Ovary (tissue), 7 donors: ENCODE measurements at regions not wholly inside any gene's neighbourhood (a gene's known extent, or its start where the extent isn't known, plus 50 kb on each side); places are given as distances from the start of the nearest gene placed in this dataset.

ENCODE experiments used
- DNase-seq, 5 donors: peaks; one replicate each; pipeline ENCODE4 v3.0.0-alpha.2; 2019 to 2020
- H3K27ac ChIP-seq, 2 donors: fragments of 200-600 bp; one replicate each; pipeline versions ENCODE4 v1.5.1 to v1.8.0; 2019 to 2022
- H3K27me3 ChIP-seq: fragments of 200-600 bp; one replicate; pipeline ENCODE4 v1.8.0; 2022
- H3K36me3 ChIP-seq: fragments of 200-600 bp; sonication (generic); one replicate; pipeline ENCODE4 v1.5.1; 2019
- H3K4me1 ChIP-seq: one replicate; pipeline ENCODE4 v1.8.1; 2013; ENCODE audit warnings: mild to moderate bottlenecking, moderate library complexity; ENCODE audit not compliant: insufficient read depth
- H3K4me3 ChIP-seq: fragments of 200-600 bp; sonication (generic); one replicate; pipeline ENCODE4 v1.5.1; 2017
- H3K9me3 ChIP-seq, 2 donors: fragments of 200-600 bp in 1 of 2; sonication (generic) in 1 of 2; one replicate each; pipeline versions ENCODE4 v1.5.1 to v1.8.1; 2013 to 2019; ENCODE audit warnings: mild to moderate bottlenecking in 1 of 2, moderate library complexity in 1 of 2
- EP300 ChIP-seq: sonication (generic); formaldehyde crosslinking; IDR thresholded peaks from one replicate; pipeline ENCODE4 v1.6.1; 2017; ENCODE audit warnings: antibody characterized with exemption
- POLR2A ChIP-seq: fragments of 450-650 bp; IDR thresholded peaks from one replicate; pipeline ENCODE4 v1.6.1; 2017; ENCODE audit warnings: antibody characterized with exemption, mild to moderate bottlenecking, moderate library complexity
- WGBS, 3 donors: extraction: QIAGEN DNeasy Blood & Tissue Kit in 1 of 3; methylation state at CpG; one replicate each; pipeline versions ENCODE4 v1.1.5 to v1.1.7; 2013 to 2017; 5-methylcytosine and 5-hydroxymethylcytosine counted together
- intact Hi-C, 4 donors: fragments of 100-400 bp; cut with DNase I; formaldehyde crosslinking; loops; one replicate each; pipeline versions ENCODE4 v1.11.0 to v1.15.1; 2022 to 2023
- TF ChIP-seq, protein P1 (sequence below), 3 donors: fragments of 450-650 bp in 2 of 3; fragments of 200-600 bp in 1 of 3; IDR thresholded peaks; one replicate each; pipeline versions ENCODE4 v1.5.1 to v1.8.0; 2016 to 2022; ENCODE audit warnings: antibody characterized with exemption in 3 of 3, mild to moderate bottlenecking in 1 of 3
- donor health status: DM: no; HTN: no; CAD: no; lungs with moderate emphysema.
- donor health status: DM: no; HTN: no; CAD: no.
- donor health status: Bipolar disorder and iron deficiency.
- donor health status: DM: no; HTN: no; CAD: no.
- donor health status: DM: yes; HTN: yes; CAD: no.

DNA sequence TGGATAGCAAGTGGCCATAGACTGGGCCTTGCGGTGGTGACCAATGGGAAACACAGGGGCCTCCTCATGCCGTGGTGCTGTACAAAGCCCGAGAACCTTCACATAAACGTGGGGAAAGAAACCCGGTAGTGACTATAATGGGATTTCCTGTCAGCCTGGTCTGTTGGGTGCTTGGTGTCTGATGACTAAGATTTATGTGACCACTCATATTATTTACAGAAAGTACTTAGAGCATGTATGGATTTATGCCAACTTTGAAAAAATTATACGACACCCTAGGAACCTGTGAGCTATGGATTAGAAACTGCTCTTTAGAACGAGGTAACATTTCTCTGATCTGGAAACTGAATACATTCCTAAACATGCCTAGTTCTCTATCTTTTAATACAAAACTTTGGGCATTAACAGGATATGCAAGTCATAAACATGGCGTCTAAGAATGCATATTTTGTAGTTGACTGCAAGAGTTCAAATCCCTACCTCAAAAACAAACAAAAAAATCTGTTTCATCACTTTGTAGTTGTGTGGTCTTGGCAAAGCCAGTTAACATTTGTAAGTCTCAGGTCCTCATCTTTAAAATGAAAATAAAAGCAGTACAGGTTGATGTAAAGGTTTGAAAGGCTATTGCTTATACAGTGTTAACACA, 85.4 kb downstream of the TMEM167A start:
- TF ChIP-seq EP300, result no peak
- no peak for TF ChIP-seq POLR2A
- TF ChIP-seq, protein P1, sequence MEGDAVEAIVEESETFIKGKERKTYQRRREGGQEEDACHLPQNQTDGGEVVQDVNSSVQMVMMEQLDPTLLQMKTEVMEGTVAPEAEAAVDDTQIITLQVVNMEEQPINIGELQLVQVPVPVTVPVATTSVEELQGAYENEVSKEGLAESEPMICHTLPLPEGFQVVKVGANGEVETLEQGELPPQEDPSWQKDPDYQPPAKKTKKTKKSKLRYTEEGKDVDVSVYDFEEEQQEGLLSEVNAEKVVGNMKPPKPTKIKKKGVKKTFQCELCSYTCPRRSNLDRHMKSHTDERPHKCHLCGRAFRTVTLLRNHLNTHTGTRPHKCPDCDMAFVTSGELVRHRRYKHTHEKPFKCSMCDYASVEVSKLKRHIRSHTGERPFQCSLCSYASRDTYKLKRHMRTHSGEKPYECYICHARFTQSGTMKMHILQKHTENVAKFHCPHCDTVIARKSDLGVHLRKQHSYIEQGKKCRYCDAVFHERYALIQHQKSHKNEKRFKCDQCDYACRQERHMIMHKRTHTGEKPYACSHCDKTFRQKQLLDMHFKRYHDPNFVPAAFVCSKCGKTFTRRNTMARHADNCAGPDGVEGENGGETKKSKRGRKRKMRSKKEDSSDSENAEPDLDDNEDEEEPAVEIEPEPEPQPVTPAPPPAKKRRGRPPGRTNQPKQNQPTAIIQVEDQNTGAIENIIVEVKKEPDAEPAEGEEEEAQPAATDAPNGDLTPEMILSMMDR (IDR thresholded peaks at IDR 0.05), result no peak
- Histone ChIP-seq H3K27me3 (no peaks in the 10 kb centered on the region), H3K4me1 (no peaks in the 10 kb centered on the region), H3K4me3 (no peak overlapping the region), H3K27ac (no peak overlapping the region), H3K36me3 (no peaks in the 10 kb centered on the region), H3K9me3 (no peaks in the 10 kb centered on the region)
- intact Hi-C loops, result no loop called here
- no peak for DNase-seq
- WGBS, 3 donors, result 71 to 81% (median 74%) methylated on average over 8 of the region's 8 CpGs

DNA sequence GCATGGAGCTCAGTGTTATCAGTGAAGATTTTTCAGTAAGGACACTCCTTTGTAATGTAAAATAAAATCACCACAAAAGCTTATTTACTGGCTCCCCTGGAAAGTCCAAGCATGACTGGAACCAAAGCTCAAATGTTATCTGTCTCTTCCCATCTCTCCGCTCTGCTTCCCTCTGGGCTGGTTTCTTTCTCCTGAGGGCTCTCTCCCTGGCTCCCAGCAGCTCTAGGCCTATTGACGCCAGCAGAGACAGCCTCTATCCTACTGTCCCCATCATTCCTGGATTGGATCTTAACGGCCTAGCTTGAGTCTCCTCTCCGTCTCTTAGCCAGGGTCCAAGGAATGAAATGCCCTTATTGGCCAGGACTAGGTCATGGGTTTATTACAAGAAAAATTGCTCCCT, 86.1 kb downstream of the TMEM167A start:
- WGBS, 3 donors, result 93 to 94% (median 94%) methylated on average over 4 of the region's 4 CpGs
- H3K27me3 ChIP-seq, result no peaks in the 10 kb centered on the region
- H3K27ac ChIP-seq, result no peak overlapping the region
- H3K36me3 ChIP-seq, result no peaks in the 10 kb centered on the region
- DNase-seq, result no peak
- TF ChIP-seq, protein P1 (IDR thresholded peaks at IDR 0.05), result no peak
- TF ChIP-seq EP300, result no peak
- TF ChIP-seq POLR2A, result no peak
- H3K4me3 ChIP-seq, result no peak overlapping the region
- no peaks in the 10 kb centered on the region for H3K4me1 ChIP-seq
- H3K9me3 ChIP-seq, result no peaks in the 10 kb centered on the region
- intact Hi-C loops, result no loop called here

- H3K9me3 ChIP-seq, result no peaks in the 10 kb centered on the region
- intact Hi-C loops, result no loop called here
- TF ChIP-seq POLR2A (no peak), EP300 (no peak)
- TF ChIP-seq, protein P1 (IDR thresholded peaks at IDR 0.05), result no peak
- no peak overlapping the region for H3K27ac ChIP-seq
- no peak overlapping the region for H3K4me3 ChIP-seq
- no peaks in the 10 kb centered on the region for H3K36me3 ChIP-seq
- H3K4me1 ChIP-seq, result no peaks in the 10 kb centered on the region
- no peaks in the 10 kb centered on the region for H3K27me3 ChIP-seq
- DNase-seq, result no peak
- WGBS, 3 donors, result 76 to 89% (median 80%) methylated on average over 2 of the region's 2 CpGs
Observed at GRCh38 chr5:82987188-82987587, 90.0 kb downstream of the TMEM167A start.

- no peak for TF ChIP-seq EP300
- TF ChIP-seq, protein P1 (IDR thresholded peaks at IDR 0.05), result no peak
- no peak for TF ChIP-seq POLR2A
- Histone ChIP-seq H3K4me1 (no peaks in the 10 kb centered on the region), H3K9me3 (no peaks in the 10 kb centered on the region), H3K36me3 (no peaks in the 10 kb centered on the region), H3K27ac (no peak overlapping the region), H3K4me3 (no peak overlapping the region), H3K27me3 (no peaks in the 10 kb centered on the region)
- intact Hi-C loops, result no loop called here
- DNase-seq, result no peak
Observed at GRCh38 chr5:82986404-82986803, 90.8 kb downstream of the TMEM167A start.
